ENCODE measurements at regions not wholly inside any gene's neighbourhood (a gene's known extent, or its start where the extent isn't known, plus 50 kb on each side); places are given as distances from the start of the nearest gene placed in this dataset.

GRCh38 chr6:115004204-115004603 is 661.4 kb upstream of the HS3ST5 start:
- ATAC-seq (no peak), FAIRE-seq (no peak), DNase-seq (ENCODE audit: low spot score) (no peak)
- WGBS (ENCODE audit: low lambda C conversion rate): 0% methylated on average over 1 of the region's 1 CpG
- H4K20me1 ChIP-seq (ENCODE audit: insufficient read depth, low read length): no peaks in the 10 kb centered on the region
- ChIA-PET POLR2A (no interaction called here), CTCF (ENCODE audit: low intra/inter-chr PET ratio, low total read pairs) (no interaction called here)
- no peak overlapping the region for H3K9ac ChIP-seq (ENCODE audit: insufficient read depth, low read depth, low read length)
- TF ChIP-seq JARID2 (CRISPR knock-in tag; IDR thresholded peaks at IDR 0.05; ENCODE audit: insufficient replicate concordance) (no peak), ATM (IDR thresholded peaks at IDR 0.05; ENCODE audit: borderline replicate concordance) (no peak), ZNF260 (CRISPR knock-in tag; IDR thresholded peaks at IDR 0.05; ENCODE audit: borderline replicate concordance, low read depth) (no peak), BCL6 (CRISPR knock-in tag; IDR thresholded peaks at IDR 0.05) (no peak)
- no peak overlapping the region for H3K4me3 ChIP-seq (replicated peaks in 1 of 3; ENCODE audit: insufficient read depth in 1 of 3, low read depth in 2 of 3, low read length in 3 of 3)
- H3K27me3 ChIP-seq (ENCODE audit: control insufficient read depth in 1 of 2, insufficient read depth in 2 of 2, low read length in 2 of 2): no peaks in the 10 kb centered on the region; a peak in 1 of 5 replicates
- no peak overlapping the region for H2AFZ ChIP-seq (ENCODE audit: low read length)
- no peak overlapping the region for H3K27ac ChIP-seq (ENCODE audit: extremely low read length, insufficient read depth, low read length)
- no peak overlapping the region for H3K4me2 ChIP-seq (ENCODE audit: low read depth, low read length)
- in situ Hi-C loops (cut with HindIII; ENCODE audit: extremely low pct_ligation_motif_present, low pct_unique_long_range_greater_than_20kb) (no loop called here), intact Hi-C loops (cut with micrococcal nuclease; ENCODE audit: unreplicated experiment) (no loop called here)
- H3K9me3 ChIP-seq (ENCODE audit: low read length): peaks cover 6% of the 10 kb centered on the region
- no peaks in the 10 kb centered on the region for H3K36me3 ChIP-seq (replicated peaks in 1 of 2; ENCODE audit: control insufficient read depth in 1 of 2, insufficient read depth in 2 of 2, low read length in 2 of 2)
- no peaks in the 10 kb centered on the region for H3K79me2 ChIP-seq (ENCODE audit: insufficient read depth, low read length)
- BruUV-seq (replicated peaks): no TSS peak
- no peaks in the 10 kb centered on the region for H3K4me1 ChIP-seq (ENCODE audit: insufficient read depth, low read length)

- ATAC-seq: no peak
- H2AFZ ChIP-seq (ENCODE audit: low read length): peak overlapping the region; percentile 42
Observed at GRCh38 chr6:115001731-115002350, 659.0 kb upstream of the HS3ST5 start.

More at GRCh38 chr6:115001731-115002350, 659.0 kb upstream of the HS3ST5 start:
- ChIA-PET POLR2A (no interaction called here), CTCF (ENCODE audit: low intra/inter-chr PET ratio, low total read pairs) (no interaction called here)
- H3K79me2 ChIP-seq (ENCODE audit: insufficient read depth, low read length): no peaks in the 10 kb centered on the region
- in situ Hi-C loops (cut with HindIII; ENCODE audit: extremely low pct_ligation_motif_present, low pct_unique_long_range_greater_than_20kb) (no loop called here), intact Hi-C loops (cut with micrococcal nuclease; ENCODE audit: unreplicated experiment) (no loop called here)
- no peaks in the 10 kb centered on the region for H4K20me1 ChIP-seq (ENCODE audit: insufficient read depth, low read length)
- peaks cover 6% of the 10 kb centered on the region for H3K9me3 ChIP-seq (ENCODE audit: low read length)
- TF ChIP-seq GABPA (IDR thresholded peaks at IDR 0.05; ENCODE audit: low read depth, low read length): no peak; the same call in 1 of the 2 replicates
- TF ChIP-seq GABPA (CRISPR knock-in tag; IDR thresholded peaks at IDR 0.05; ENCODE audit: low read depth): peak; percentile 83
- TF ChIP-seq THAP8 (CRISPR knock-in tag; IDR thresholded peaks at IDR 0.05; ENCODE audit: borderline replicate concordance): no peak
- no peak for TF ChIP-seq ZNF543 (CRISPR knock-in tag; IDR thresholded peaks at IDR 0.05)
- TF ChIP-seq NR2C2 (CRISPR knock-in tag; IDR thresholded peaks at IDR 0.05; ENCODE audit: borderline replicate concordance): peak; percentile 91
- TF ChIP-seq MBD4 (IDR thresholded peaks at IDR 0.05; ENCODE audit: borderline replicate concordance, low read length): no peak
- 0 out of 2 replicates have a peak, but pooled peaks have one; percentile 17 for TF ChIP-seq FOSL2 (CRISPR knock-in tag; IDR thresholded peaks at IDR 0.05)
- no peak for TF ChIP-seq TSC22D2 (CRISPR knock-in tag; IDR thresholded peaks at IDR 0.05; ENCODE audit: borderline replicate concordance)
- no peak for TF ChIP-seq ONECUT2 (CRISPR knock-in tag; IDR thresholded peaks at IDR 0.05)
- TF ChIP-seq GABPB1 (CRISPR knock-in tag; IDR thresholded peaks at IDR 0.05): peak; percentile 57; the same call in 1 of the 2 replicates
- TF ChIP-seq IRF2 (CRISPR knock-in tag; IDR thresholded peaks at IDR 0.05): peak; percentile 72; the same call in 1 of the 2 replicates
- DNase-seq (ENCODE audit: low spot score) (peak; percentile 5), FAIRE-seq (no peak)
- H3K4me1 ChIP-seq (ENCODE audit: insufficient read depth, low read length): no peaks in the 10 kb centered on the region
- 16% methylated on average over 8 of the region's 8 CpGs for WGBS (ENCODE audit: low lambda C conversion rate)
- H3K27me3 ChIP-seq (ENCODE audit: control insufficient read depth in 1 of 2, insufficient read depth in 2 of 2, low read length in 2 of 2): no peaks in the 10 kb centered on the region; a peak in 1 of 5 replicates
- no peaks in the 10 kb centered on the region for H3K36me3 ChIP-seq (replicated peaks in 1 of 2; ENCODE audit: control insufficient read depth in 1 of 2, insufficient read depth in 2 of 2, low read length in 2 of 2)
- peak overlapping the region; percentile 37 for H3K4me2 ChIP-seq (ENCODE audit: low read depth, low read length)
- H3K27ac ChIP-seq (ENCODE audit: extremely low read length, insufficient read depth, low read length): no peak overlapping the region
- no TSS peak for BruUV-seq (replicated peaks)
- peak overlapping the region in 1 of 3 experiments; percentile 42; a peak in 1 of 6 replicates for H3K4me3 ChIP-seq (replicated peaks in 1 of 3; ENCODE audit: insufficient read depth in 1 of 3, low read depth in 2 of 3, low read length in 3 of 3)
- no peak overlapping the region for H3K9ac ChIP-seq (ENCODE audit: insufficient read depth, low read depth, low read length)

All from HepG2 (cell line).